GM18505 (cell line): ENCODE measurements at regions not wholly inside any gene's neighbourhood (a gene's known extent, or its start where the extent isn't known, plus 50 kb on each side); places are given as distances from the start of the nearest gene placed in this dataset.

Experiments
- ATAC-seq: cut with Tn5 transposase; IDR thresholded peaks from one replicate; pipeline ENCODE4 v1.9.1; 2021; ENCODE audit not compliant: unreplicated experiment
- POLR2A ChIP-seq: IDR thresholded peaks from 4 replicates; pipeline ENCODE4 v1.6.1; 2011; ENCODE audit warnings: borderline replicate concordance; ENCODE audit not compliant: insufficient read depth, insufficient read length; ENCODE audit errors: extremely low read depth

- no peak for ATAC-seq
- no peak for TF ChIP-seq POLR2A
Observed at GRCh38 chr5:57705769-57706168, 223.2 kb upstream of the ACTBL2 start.

GRCh38 chr5:57703721-57704120 lies 221.1 kb upstream of the ACTBL2 start:
- no peak for ATAC-seq
- TF ChIP-seq POLR2A = no peak

- ATAC-seq = no peak
- TF ChIP-seq POLR2A = no peak
Observed at GRCh38 chr5:57700484-57700883, 217.9 kb upstream of the ACTBL2 start.

- no peak for ATAC-seq
- TF ChIP-seq POLR2A = no peak
Observed at GRCh38 chr5:57700072-57700471, 217.5 kb upstream of the ACTBL2 start.

- ATAC-seq = no peak
- no peak for TF ChIP-seq POLR2A
Observed at GRCh38 chr5:57698802-57699201, 216.2 kb upstream of the ACTBL2 start.

GRCh38 chr5:57698086-57698485 lies 215.5 kb upstream of the ACTBL2 start:
- TF ChIP-seq POLR2A = no peak
- no peak for ATAC-seq

GRCh38 chr5:57696825-57697570 lies 214.4 kb upstream of the ACTBL2 start:
- TF ChIP-seq POLR2A = no peak
- no peak for ATAC-seq

GRCh38 chr5:57696389-57696769 lies 213.8 kb upstream of the ACTBL2 start:
- no peak for TF ChIP-seq POLR2A
- no peak for ATAC-seq

- no peak for TF ChIP-seq POLR2A
- ATAC-seq = no peak
Observed at GRCh38 chr5:57695706-57696388, 213.2 kb upstream of the ACTBL2 start.

- no peak for TF ChIP-seq POLR2A
- no peak for ATAC-seq
Observed at GRCh38 chr5:57695179-57695578, 212.6 kb upstream of the ACTBL2 start.

- no peak for ATAC-seq
- no peak for TF ChIP-seq POLR2A
Observed at GRCh38 chr5:57693488-57694305, 211.1 kb upstream of the ACTBL2 start.

- TF ChIP-seq POLR2A = no peak
- ATAC-seq = no peak
Observed at GRCh38 chr5:57692582-57693487, 210.2 kb upstream of the ACTBL2 start.

- TF ChIP-seq POLR2A = no peak
Observed at GRCh38 chr5:57690724-57691123, 208.1 kb upstream of the ACTBL2 start.

More at GRCh38 chr5:57690724-57691123, 208.1 kb upstream of the ACTBL2 start:
- ATAC-seq = no peak
